GM23248 (cell line): ENCODE measurements at regions not wholly inside any gene's neighbourhood (a gene's known extent, or its start where the extent isn't known, plus 50 kb on each side); places are given as distances from the start of the nearest gene placed in this dataset.

Source experiments
- EZH2 ChIP-seq: fragments of 200-600 bp; sonication (generic); IDR thresholded peaks from 2 replicates; pipeline ENCODE4 v1.6.1; 2018; ENCODE audit warnings: antibody characterized with exemption, mild to moderate bottlenecking; ENCODE audit not compliant: insufficient read depth, poor library complexity, severe bottlenecking
- EZH2phosphoT487 ChIP-seq: fragments of 200-600 bp; sonication (generic); IDR thresholded peaks from 2 replicates; pipeline ENCODE4 v1.6.1; 2018; ENCODE audit warnings: antibody characterized with exemption, moderate library complexity, mild to moderate bottlenecking, low read depth; ENCODE audit not compliant: insufficient read depth

DNA sequence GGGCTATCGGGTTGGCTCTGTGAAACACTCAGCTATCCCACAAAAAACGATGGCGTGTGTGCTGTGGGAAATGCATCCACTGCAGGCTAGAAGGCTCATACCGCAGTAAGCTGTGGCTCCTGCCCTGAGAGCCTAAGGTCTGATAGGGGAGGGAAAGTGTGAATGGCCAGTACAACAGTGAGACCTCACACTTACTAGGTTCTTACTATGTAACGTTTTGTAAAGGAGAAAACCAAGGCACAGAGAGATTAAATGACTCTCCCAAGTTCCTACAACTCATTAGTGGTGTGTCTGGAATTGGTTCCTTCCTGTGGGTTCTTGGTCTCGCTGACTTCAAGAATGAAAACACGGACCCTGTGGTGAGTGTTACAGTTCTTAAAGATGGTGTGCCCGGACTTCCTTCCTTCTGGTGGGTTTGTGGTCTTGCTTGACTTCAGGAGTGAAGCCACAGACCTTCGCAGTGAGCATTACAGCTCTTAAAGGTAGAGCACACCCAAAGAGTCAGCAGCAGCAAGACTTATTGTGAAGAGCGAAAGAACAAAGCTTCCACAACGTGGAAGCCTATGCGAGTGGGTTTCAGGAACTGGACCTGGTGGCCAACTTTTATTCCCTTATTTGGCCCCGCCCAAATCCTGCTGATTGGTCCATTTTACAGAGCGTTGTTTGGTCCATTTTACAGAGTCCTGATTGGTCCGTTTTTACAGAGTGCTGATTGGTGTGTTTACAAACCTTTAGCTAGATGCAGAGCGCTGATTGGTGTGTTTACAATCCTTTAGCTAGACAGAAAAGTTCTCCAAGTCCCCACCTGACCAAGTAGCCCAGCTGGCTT, 161.7 kb downstream of the POLR2M start:
- TF ChIP-seq EZH2 (no peak), EZH2phosphoT487 (no peak)
